A673 (cell line): ENCODE measurements at regions not wholly inside any gene's neighbourhood (a gene's known extent, or its start where the extent isn't known, plus 50 kb on each side); places are given as distances from the start of the nearest gene placed in this dataset.

Experiments used
- BruUV-seq: library from RNA; stranded (reverse); fragments of 400-500 nt; replicated peaks from 2 replicates; lab custom pipeline; 2021; lab: Mats Ljungman, UMichigan
- CTCF ChIA-PET: fragments of 300-600 bp; sonication (Branson Sonifier 250); formaldehyde crosslinking; loops from one replicate; lab custom pipeline; 2022; ENCODE audit warnings: antibody characterized with exemption; lab: Charles Lee
- POLR2A ChIA-PET: fragments of 300-600 bp; sonication (Branson Sonifier 250); formaldehyde crosslinking; loops from one replicate; lab custom pipeline; 2022; ENCODE audit warnings: antibody characterized with exemption; ENCODE audit not compliant: low non-redundant PET; lab: Charles Lee
- DNase-seq: peaks from one replicate; pipeline ENCODE4 v3.0.0-alpha.2; 2015; ENCODE audit warnings: low spot score
- H3K27ac ChIP-seq: fragments of 200-600 bp; sonication (generic); 2 replicates; pipeline ENCODE4 v1.5.1; 2016; ENCODE audit warnings: mixed run types, low read depth, mild to moderate bottlenecking, mixed read lengths, antibody characterized with exemption, low read length; ENCODE audit not compliant: poor library complexity, severe bottlenecking
- H3K27me3 ChIP-seq: fragments of 200-600 bp; sonication (generic); replicated peaks from 2 replicates; pipeline ENCODE4 v1.6.1; 2017; ENCODE audit warnings: mixed run types, low read depth, mild to moderate bottlenecking, mixed read lengths, antibody characterized with exemption, low read length; ENCODE audit not compliant: insufficient read depth, poor library complexity
- H3K36me3 ChIP-seq: fragments of 200-600 bp; sonication (generic); 2 replicates; pipeline ENCODE4 v1.6.1; 2016; ENCODE audit warnings: mixed run types, mild to moderate bottlenecking, mixed read lengths, antibody characterized with exemption, low read length; ENCODE audit not compliant: insufficient read depth, poor library complexity, severe bottlenecking
- H3K4me1 ChIP-seq: fragments of 200-600 bp; sonication (generic); 2 replicates; pipeline ENCODE4 v1.6.1; 2017; ENCODE audit warnings: mixed run types, mild to moderate bottlenecking, mixed read lengths, antibody characterized with exemption, low read length; ENCODE audit not compliant: insufficient read depth, poor library complexity, severe bottlenecking
- H3K4me3 ChIP-seq: fragments of 200-600 bp; sonication (generic); 2 replicates; pipeline ENCODE4 v1.5.1; 2016; ENCODE audit warnings: low read depth, mixed run types, mild to moderate bottlenecking, mixed read lengths, low read length; ENCODE audit not compliant: poor library complexity, severe bottlenecking
- H3K9me3 ChIP-seq: fragments of 200-600 bp; sonication (generic); 2 replicates; pipeline ENCODE4 v1.6.1; 2016; ENCODE audit warnings: mixed run types, low read depth, mild to moderate bottlenecking, mixed read lengths, antibody characterized with exemption, low read length; ENCODE audit not compliant: poor library complexity, severe bottlenecking
- EZH2 ChIP-seq: fragments of 200-600 bp; sonication (generic); IDR thresholded peaks from 2 replicates; pipeline ENCODE4 v1.6.1; 2017; ENCODE audit warnings: borderline replicate concordance, low read depth, mild to moderate bottlenecking, mixed read lengths, antibody characterized with exemption, low read length; ENCODE audit not compliant: poor library complexity, severe bottlenecking
- intact Hi-C: fragments of 100-400 bp; cut with micrococcal nuclease; formaldehyde crosslinking; loops from one replicate; pipeline ENCODE4 v1.10.0; 2022; ENCODE audit not compliant: unreplicated experiment
- TF ChIP-seq, protein P1 (sequence below): fragments of 300-800, 200-600 bp; sonication (generic); conservative IDR thresholded peaks from 2 replicates; pipeline ENCODE4 v1.5.1; 2017; ENCODE audit warnings: low read depth, mild to moderate bottlenecking, antibody characterized with exemption, low read length, moderate library complexity, mixed read lengths

DNA sequence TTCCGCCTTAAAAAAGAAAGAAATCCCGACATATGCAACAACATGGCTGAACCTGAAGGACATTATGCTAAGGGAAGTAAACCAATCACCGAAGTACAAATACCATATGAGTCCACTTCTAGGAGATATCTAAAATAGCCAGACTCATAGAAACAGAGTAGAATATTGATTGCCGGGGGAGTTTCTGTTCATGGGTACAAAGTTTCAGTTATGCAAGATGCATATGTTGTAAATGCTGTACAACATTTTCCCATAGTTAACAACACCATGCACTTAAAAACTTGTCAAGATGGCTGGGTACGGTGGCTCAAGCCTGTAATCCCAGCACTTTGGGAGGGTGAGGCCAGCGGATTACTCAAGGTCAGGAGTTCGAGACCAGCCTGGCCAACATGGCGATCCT is 251.5 kb upstream of the EEF2KMT start:
- Histone ChIP-seq H3K9me3 (no peaks in the 10 kb centered on the region), H3K27me3 (peaks cover 12% of the 10 kb centered on the region), H3K27ac (no peak overlapping the region), H3K36me3 (no peaks in the 10 kb centered on the region), H3K4me1 (no peaks in the 10 kb centered on the region), H3K4me3 (no peak overlapping the region)
- CTCF ChIA-PET: no interaction called here
- intact Hi-C loops: no loop called here
- no peak for DNase-seq
- TF ChIP-seq, protein P1, sequence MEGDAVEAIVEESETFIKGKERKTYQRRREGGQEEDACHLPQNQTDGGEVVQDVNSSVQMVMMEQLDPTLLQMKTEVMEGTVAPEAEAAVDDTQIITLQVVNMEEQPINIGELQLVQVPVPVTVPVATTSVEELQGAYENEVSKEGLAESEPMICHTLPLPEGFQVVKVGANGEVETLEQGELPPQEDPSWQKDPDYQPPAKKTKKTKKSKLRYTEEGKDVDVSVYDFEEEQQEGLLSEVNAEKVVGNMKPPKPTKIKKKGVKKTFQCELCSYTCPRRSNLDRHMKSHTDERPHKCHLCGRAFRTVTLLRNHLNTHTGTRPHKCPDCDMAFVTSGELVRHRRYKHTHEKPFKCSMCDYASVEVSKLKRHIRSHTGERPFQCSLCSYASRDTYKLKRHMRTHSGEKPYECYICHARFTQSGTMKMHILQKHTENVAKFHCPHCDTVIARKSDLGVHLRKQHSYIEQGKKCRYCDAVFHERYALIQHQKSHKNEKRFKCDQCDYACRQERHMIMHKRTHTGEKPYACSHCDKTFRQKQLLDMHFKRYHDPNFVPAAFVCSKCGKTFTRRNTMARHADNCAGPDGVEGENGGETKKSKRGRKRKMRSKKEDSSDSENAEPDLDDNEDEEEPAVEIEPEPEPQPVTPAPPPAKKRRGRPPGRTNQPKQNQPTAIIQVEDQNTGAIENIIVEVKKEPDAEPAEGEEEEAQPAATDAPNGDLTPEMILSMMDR: no peak
- no peak for TF ChIP-seq EZH2
- POLR2A ChIA-PET: no interaction called here
- no TSS peak for BruUV-seq

DNA sequence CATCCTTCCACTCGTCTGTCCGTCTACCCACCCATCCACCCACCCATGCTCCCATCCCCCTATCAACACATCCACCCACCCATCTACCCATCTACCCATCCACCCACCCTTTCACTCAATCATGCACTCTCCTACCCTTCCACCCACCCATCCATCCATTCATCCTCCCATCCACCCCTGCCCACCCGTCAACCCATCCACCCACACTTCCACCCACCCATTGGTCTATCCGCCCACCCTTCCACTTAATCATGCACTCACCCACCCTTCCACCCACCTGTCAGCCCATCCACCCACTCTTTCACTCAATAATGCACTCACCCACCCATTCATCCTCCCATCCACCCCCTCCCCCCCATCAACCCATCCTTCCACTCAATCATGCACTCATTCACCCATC is 250.0 kb upstream of the EEF2KMT start:
- TF ChIP-seq EZH2: no peak
- TF ChIP-seq, protein P1: no peak
- no TSS peak for BruUV-seq
- intact Hi-C loops: no loop called here
- H3K27me3 ChIP-seq: peaks cover 9% of the 10 kb centered on the region
- no peaks in the 10 kb centered on the region for H3K4me1 ChIP-seq
- no peaks in the 10 kb centered on the region for H3K9me3 ChIP-seq
- DNase-seq: no peak
- H3K27ac ChIP-seq: no peak overlapping the region
- no peak overlapping the region for H3K4me3 ChIP-seq
- ChIA-PET CTCF (no interaction called here), POLR2A (no interaction called here)
- no peaks in the 10 kb centered on the region for H3K36me3 ChIP-seq

DNA sequence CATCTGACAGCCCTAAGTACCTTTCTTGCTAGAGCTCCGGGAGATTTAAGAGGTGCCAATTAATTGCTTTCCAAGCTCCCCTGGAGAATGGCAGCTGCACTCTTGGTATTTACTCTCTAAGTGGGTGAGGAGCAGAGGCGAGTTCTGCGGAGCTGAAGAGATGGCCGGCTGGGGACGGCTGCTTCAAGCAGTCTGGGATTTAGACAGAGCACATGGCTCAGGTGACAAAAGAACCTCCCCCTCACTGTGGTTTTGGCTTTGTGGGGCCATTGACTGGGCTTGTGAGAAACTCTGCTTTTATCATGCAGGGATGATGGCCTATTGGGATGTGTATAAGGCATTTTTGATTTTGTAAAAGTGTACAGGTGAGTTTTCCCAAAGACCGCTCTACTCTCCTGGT is 239.3 kb upstream of the EEF2KMT start:
- TF ChIP-seq, protein P1: no peak
- TF ChIP-seq EZH2: no peak
- POLR2A ChIA-PET: no interaction called here
- no TSS peak for BruUV-seq
- H3K27ac ChIP-seq: no peak overlapping the region
- peaks cover 42% of the 10 kb centered on the region for H3K27me3 ChIP-seq
- no peaks in the 10 kb centered on the region for H3K36me3 ChIP-seq
- CTCF ChIA-PET: no interaction called here
- H3K4me3 ChIP-seq: no peak overlapping the region
- intact Hi-C loops: no loop called here
- H3K4me1 ChIP-seq: no peaks in the 10 kb centered on the region
- no peaks in the 10 kb centered on the region for H3K9me3 ChIP-seq
- no peak for DNase-seq
